ENCODE measurements at regions not wholly inside any gene's neighbourhood (a gene's known extent, or its start where the extent isn't known, plus 50 kb on each side); places are given as distances from the start of the nearest gene placed in this dataset.

DNA sequence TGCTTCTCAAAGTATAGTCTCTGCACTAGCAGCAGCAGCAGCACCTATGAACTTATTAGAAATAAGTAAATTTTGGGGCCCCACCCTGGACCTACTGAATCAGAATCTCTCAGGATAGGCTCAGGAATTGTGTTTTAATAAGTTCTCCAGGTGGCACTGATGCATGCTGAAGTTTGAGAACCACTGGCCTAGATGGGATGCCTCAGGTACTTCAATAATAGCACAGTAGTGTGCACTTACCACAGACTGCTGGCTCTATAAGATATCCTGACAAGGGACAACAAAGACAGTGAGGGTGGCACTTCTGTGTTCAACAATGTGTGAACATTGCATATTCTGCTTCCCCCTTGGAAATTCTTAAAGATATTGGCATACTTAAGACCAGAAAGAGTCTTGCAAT, 64.7 kb upstream of the HABP2 start:
- no peak for FAIRE-seq
- H3K36me3 ChIP-seq (ENCODE audit: control insufficient read depth, insufficient read depth, low read length) = no peaks in the 10 kb centered on the region
- no TSS peak for BruUV-seq (replicated peaks)
- intact Hi-C loops (cut with micrococcal nuclease) (no loop called here), in situ Hi-C loops (cut with MboI) (no loop called here)
- CTCF ChIA-PET (ENCODE audit: low intra/inter-chr PET ratio) = no interaction called here
- no peak for DNase-seq (ENCODE audit: extremely low read depth in 1 of 4, low spot score in 3 of 4)
- no peaks in the 10 kb centered on the region for H4K20me1 ChIP-seq (replicated peaks; ENCODE audit: control insufficient read depth, insufficient read depth, low read length)
- no peaks in the 10 kb centered on the region for H3K9me1 ChIP-seq (ENCODE audit: control insufficient read depth, insufficient read depth, low read length)
- peaks cover 0 to 4% of the 10 kb centered on the region in 2 experiments; a peak in 1 of 5 replicates for H3K27me3 ChIP-seq (ENCODE audit: control insufficient read depth in 2 of 2, insufficient read depth in 2 of 2, low read length in 2 of 2)
- no peaks in the 10 kb centered on the region for H3K4me1 ChIP-seq (replicated peaks in 1 of 2; ENCODE audit: control insufficient read depth in 2 of 2, insufficient read depth in 2 of 2, low read length in 2 of 2)
- H3K9me3 ChIP-seq (replicated peaks; ENCODE audit: control insufficient read depth, insufficient read depth, low read depth, low read length) = no peaks in the 10 kb centered on the region
- H3K27ac ChIP-seq (ENCODE audit: extremely low read depth, low read depth, low read length) = no peak overlapping the region
- no peak overlapping the region for H3K9ac ChIP-seq (ENCODE audit: insufficient read depth in 1 of 2, low read depth in 2 of 2, low read length in 2 of 2)
- TF ChIP-seq ZKSCAN1 (IDR thresholded peaks at IDR 0.05; ENCODE audit: low read depth, low read length) (no peak), HIVEP1 (CRISPR knock-in tag; IDR thresholded peaks at IDR 0.05) (no peak), ZNF324 (CRISPR knock-in tag; IDR thresholded peaks at IDR 0.05) (no peak), ZNF717 (CRISPR knock-in tag; IDR thresholded peaks at IDR 0.05) (no peak), MED1 (CRISPR knock-in tag; IDR thresholded peaks at IDR 0.05; ENCODE audit: borderline replicate concordance) (no peak), NFYB (IDR thresholded peaks at IDR 0.05; ENCODE audit: extremely low read depth, insufficient read length) (no peak), CEBPG (CRISPR knock-in tag; IDR thresholded peaks at IDR 0.05) (no peak), CEBPG (tag; conservative IDR thresholded peaks at IDR 0.05 in 1 of 2, IDR thresholded peaks at IDR 0.05 in 1 of 2) (no peak), ZNF444 (CRISPR knock-in tag; IDR thresholded peaks at IDR 0.05) (no peak), ZNF24 (IDR thresholded peaks at IDR 0.05) (no peak), ZNF174 (CRISPR knock-in tag; IDR thresholded peaks at IDR 0.05) (no peak), ZBTB7A (IDR thresholded peaks at IDR 0.05; ENCODE audit: borderline replicate concordance, control insufficient read depth, low read depth, low read length) (no peak)
- TF ChIP-seq, protein P1, sequence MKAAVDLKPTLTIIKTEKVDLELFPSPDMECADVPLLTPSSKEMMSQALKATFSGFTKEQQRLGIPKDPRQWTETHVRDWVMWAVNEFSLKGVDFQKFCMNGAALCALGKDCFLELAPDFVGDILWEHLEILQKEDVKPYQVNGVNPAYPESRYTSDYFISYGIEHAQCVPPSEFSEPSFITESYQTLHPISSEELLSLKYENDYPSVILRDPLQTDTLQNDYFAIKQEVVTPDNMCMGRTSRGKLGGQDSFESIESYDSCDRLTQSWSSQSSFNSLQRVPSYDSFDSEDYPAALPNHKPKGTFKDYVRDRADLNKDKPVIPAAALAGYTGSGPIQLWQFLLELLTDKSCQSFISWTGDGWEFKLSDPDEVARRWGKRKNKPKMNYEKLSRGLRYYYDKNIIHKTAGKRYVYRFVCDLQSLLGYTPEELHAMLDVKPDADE (conservative IDR thresholded peaks at IDR 0.05; ENCODE audit: control insufficient read depth, low read depth, low read length) = no peak
- TF ChIP-seq, protein P2, sequence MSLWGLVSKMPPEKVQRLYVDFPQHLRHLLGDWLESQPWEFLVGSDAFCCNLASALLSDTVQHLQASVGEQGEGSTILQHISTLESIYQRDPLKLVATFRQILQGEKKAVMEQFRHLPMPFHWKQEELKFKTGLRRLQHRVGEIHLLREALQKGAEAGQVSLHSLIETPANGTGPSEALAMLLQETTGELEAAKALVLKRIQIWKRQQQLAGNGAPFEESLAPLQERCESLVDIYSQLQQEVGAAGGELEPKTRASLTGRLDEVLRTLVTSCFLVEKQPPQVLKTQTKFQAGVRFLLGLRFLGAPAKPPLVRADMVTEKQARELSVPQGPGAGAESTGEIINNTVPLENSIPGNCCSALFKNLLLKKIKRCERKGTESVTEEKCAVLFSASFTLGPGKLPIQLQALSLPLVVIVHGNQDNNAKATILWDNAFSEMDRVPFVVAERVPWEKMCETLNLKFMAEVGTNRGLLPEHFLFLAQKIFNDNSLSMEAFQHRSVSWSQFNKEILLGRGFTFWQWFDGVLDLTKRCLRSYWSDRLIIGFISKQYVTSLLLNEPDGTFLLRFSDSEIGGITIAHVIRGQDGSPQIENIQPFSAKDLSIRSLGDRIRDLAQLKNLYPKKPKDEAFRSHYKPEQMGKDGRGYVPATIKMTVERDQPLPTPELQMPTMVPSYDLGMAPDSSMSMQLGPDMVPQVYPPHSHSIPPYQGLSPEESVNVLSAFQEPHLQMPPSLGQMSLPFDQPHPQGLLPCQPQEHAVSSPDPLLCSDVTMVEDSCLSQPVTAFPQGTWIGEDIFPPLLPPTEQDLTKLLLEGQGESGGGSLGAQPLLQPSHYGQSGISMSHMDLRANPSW (CRISPR knock-in tag; IDR thresholded peaks at IDR 0.05) = no peak
- TF ChIP-seq, protein P3, sequence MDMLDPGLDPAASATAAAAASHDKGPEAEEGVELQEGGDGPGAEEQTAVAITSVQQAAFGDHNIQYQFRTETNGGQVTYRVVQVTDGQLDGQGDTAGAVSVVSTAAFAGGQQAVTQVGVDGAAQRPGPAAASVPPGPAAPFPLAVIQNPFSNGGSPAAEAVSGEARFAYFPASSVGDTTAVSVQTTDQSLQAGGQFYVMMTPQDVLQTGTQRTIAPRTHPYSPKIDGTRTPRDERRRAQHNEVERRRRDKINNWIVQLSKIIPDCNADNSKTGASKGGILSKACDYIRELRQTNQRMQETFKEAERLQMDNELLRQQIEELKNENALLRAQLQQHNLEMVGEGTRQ (CRISPR knock-in tag; IDR thresholded peaks at IDR 0.05) = no peak
- H2AFZ ChIP-seq (ENCODE audit: low read depth, low read length) = no peak overlapping the region
- POLR2A ChIA-PET = no interaction called here
- H3K4me3 ChIP-seq = no peak overlapping the region
- H3K4me2 ChIP-seq (ENCODE audit: insufficient read depth, low read length) = no peak overlapping the region
- ATAC-seq = no peak
- H3K79me2 ChIP-seq (ENCODE audit: control insufficient read depth, insufficient read depth, low read length) = no peaks in the 10 kb centered on the region

All from K562 (cell line).